ENCODE measurements at regions not wholly inside any gene's neighbourhood (a gene's known extent, or its start where the extent isn't known, plus 50 kb on each side); places are given as distances from the start of the nearest gene placed in this dataset.

DNA sequence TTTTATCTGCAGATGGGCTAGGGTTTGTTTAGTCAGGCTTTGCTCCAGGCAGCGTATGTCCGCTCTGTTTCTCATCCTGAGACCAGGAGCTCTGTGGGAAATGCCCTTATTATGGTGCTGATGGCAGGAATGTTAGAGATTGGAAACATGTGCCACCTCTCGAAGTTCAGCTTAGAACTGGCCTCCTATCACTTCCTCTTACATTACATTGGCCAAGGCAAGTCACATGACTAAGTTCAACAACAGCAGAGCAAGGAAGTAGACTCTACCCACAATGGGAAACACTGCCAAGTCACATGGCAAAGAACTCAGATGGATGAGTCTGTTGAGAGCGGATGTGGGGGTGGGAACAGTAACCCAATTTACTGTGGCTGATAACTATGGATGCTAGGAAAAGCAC, 161.9 kb upstream of the WSCD2 start:
- H3K36me3 Mint-ChIP-seq (ENCODE audit: low read depth), result no peaks in the 10 kb centered on the region
- no peak for ATAC-seq
- no peak for TF ChIP-seq STAT1 (IDR thresholded peaks at IDR 0.05; ENCODE audit: unreplicated experiment)
- no peak for TF ChIP-seq EZH2phosphoT487 (IDR thresholded peaks at IDR 0.05; ENCODE audit: unreplicated experiment)
- TF ChIP-seq, protein P1, sequence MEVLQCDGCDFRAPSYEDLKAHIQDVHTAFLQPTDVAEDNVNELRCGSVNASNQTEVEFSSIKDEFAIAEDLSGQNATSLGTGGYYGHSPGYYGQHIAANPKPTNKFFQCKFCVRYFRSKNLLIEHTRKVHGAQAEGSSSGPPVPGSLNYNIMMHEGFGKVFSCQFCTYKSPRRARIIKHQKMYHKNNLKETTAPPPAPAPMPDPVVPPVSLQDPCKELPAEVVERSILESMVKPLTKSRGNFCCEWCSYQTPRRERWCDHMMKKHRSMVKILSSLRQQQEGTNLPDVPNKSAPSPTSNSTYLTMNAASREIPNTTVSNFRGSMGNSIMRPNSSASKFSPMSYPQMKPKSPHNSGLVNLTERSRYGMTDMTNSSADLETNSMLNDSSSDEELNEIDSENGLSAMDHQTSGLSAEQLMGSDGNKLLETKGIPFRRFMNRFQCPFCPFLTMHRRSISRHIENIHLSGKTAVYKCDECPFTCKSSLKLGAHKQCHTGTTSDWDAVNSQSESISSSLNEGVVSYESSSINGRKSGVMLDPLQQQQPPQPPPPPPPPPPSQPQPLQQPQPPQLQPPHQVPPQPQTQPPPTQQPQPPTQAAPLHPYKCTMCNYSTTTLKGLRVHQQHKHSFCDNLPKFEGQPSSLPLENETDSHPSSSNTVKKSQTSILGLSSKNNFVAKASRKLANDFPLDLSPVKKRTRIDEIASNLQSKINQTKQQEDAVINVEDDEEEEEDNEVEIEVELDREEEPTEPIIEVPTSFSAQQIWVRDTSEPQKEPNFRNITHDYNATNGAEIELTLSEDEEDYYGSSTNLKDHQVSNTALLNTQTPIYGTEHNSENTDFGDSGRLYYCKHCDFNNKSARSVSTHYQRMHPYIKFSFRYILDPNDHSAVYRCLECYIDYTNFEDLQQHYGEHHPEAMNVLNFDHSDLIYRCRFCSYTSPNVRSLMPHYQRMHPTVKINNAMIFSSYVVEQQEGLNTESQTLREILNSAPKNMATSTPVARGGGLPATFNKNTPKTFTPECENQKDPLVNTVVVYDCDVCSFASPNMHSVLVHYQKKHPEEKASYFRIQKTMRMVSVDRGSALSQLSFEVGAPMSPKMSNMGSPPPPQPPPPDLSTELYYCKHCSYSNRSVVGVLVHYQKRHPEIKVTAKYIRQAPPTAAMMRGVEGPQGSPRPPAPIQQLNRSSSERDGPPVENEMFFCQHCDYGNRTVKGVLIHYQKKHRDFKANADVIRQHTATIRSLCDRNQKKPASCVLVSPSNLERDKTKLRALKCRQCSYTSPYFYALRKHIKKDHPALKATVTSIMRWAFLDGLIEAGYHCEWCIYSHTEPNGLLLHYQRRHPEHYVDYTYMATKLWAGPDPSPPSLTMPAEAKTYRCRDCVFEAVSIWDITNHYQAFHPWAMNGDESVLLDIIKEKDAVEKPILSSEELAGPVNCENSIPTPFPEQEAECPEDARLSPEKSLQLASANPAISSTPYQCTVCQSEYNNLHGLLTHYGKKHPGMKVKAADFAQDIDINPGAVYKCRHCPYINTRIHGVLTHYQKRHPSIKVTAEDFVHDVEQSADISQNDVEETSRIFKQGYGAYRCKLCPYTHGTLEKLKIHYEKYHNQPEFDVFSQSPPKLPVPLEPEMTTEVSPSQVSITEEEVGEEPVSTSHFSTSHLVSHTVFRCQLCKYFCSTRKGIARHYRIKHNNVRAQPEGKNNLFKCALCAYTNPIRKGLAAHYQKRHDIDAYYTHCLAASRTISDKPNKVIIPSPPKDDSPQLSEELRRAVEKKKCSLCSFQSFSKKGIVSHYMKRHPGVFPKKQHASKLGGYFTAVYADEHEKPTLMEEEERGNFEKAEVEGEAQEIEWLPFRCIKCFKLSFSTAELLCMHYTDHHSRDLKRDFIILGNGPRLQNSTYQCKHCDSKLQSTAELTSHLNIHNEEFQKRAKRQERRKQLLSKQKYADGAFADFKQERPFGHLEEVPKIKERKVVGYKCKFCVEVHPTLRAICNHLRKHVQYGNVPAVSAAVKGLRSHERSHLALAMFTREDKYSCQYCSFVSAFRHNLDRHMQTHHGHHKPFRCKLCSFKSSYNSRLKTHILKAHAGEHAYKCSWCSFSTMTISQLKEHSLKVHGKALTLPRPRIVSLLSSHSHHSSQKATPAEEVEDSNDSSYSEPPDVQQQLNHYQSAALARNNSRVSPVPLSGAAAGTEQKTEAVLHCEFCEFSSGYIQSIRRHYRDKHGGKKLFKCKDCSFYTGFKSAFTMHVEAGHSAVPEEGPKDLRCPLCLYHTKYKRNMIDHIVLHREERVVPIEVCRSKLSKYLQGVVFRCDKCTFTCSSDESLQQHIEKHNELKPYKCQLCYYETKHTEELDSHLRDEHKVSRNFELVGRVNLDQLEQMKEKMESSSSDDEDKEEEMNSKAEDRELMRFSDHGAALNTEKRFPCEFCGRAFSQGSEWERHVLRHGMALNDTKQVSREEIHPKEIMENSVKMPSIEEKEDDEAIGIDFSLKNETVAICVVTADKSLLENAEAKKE (CRISPR knock-in tag; IDR thresholded peaks at IDR 0.05), result no peak
- no peak for TF ChIP-seq ZNF114 (CRISPR knock-in tag; IDR thresholded peaks at IDR 0.05)
- no peak for TF ChIP-seq JUNB (IDR thresholded peaks at IDR 0.05; ENCODE audit: unreplicated experiment)
- no peak for TF ChIP-seq POLR2AphosphoS5 (IDR thresholded peaks at IDR 0.05; ENCODE audit: low read depth)
- TF ChIP-seq, protein P2, sequence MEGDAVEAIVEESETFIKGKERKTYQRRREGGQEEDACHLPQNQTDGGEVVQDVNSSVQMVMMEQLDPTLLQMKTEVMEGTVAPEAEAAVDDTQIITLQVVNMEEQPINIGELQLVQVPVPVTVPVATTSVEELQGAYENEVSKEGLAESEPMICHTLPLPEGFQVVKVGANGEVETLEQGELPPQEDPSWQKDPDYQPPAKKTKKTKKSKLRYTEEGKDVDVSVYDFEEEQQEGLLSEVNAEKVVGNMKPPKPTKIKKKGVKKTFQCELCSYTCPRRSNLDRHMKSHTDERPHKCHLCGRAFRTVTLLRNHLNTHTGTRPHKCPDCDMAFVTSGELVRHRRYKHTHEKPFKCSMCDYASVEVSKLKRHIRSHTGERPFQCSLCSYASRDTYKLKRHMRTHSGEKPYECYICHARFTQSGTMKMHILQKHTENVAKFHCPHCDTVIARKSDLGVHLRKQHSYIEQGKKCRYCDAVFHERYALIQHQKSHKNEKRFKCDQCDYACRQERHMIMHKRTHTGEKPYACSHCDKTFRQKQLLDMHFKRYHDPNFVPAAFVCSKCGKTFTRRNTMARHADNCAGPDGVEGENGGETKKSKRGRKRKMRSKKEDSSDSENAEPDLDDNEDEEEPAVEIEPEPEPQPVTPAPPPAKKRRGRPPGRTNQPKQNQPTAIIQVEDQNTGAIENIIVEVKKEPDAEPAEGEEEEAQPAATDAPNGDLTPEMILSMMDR (conservative IDR thresholded peaks at IDR 0.05; ENCODE audit: low read depth in 2 of 2), result no peak
- no peak for TF ChIP-seq EZH2 (IDR thresholded peaks at IDR 0.05; ENCODE audit: low read depth, unreplicated experiment)
- no peak for TF ChIP-seq NANOG (IDR thresholded peaks at IDR 0.05; ENCODE audit: borderline replicate concordance)
- no peak for TF ChIP-seq CREB1 (CRISPR knock-in tag; IDR thresholded peaks at IDR 0.05; ENCODE audit: low read depth)
- H3K4me1 ChIP-seq (ENCODE audit: insufficient read depth), result no peaks in the 10 kb centered on the region
- H3K4me3 ChIP-seq, result no peak overlapping the region
- H3K27ac ChIP-seq (ENCODE audit: low read depth), result no peak overlapping the region
- no peaks in the 10 kb centered on the region for H3K36me3 ChIP-seq (ENCODE audit: insufficient read depth)
- no peaks in the 10 kb centered on the region for H3K27me3 Mint-ChIP-seq (ENCODE audit: insufficient read depth, low read depth, poor library complexity)
- no peaks in the 10 kb centered on the region; the same call in 1 of the 2 replicates for H3K9me2 ChIP-seq (ENCODE audit: insufficient read depth)
- no peak for DNase-seq (ENCODE audit: low spot score)
- no peaks in the 10 kb centered on the region for H3F3A ChIP-seq (replicated peaks; ENCODE audit: low read depth)
- H2AFZ ChIP-seq, result peak overlapping the region; percentile 70
- H3K27me3 ChIP-seq (ENCODE audit: insufficient read depth), result no peaks in the 10 kb centered on the region
- no peaks in the 10 kb centered on the region for H3K9me3 Mint-ChIP-seq
- no peak overlapping the region for H3K4me2 ChIP-seq
- H3K4me3 Mint-ChIP-seq, result no peak overlapping the region
- no peaks in the 10 kb centered on the region for H4K20me1 ChIP-seq (replicated peaks; ENCODE audit: insufficient read depth)
- no peaks in the 10 kb centered on the region for H3K4me1 Mint-ChIP-seq
- no peaks in the 10 kb centered on the region for H3K79me2 ChIP-seq (replicated peaks; ENCODE audit: insufficient read depth)
- no peak overlapping the region for H3K27ac Mint-ChIP-seq

Data from GM23338 (cell line).